NCI-H2196 (cell line): ENCODE measurements at regions not wholly inside any gene's neighbourhood (a gene's known extent, or its start where the extent isn't known, plus 50 kb on each side); places are given as distances from the start of the nearest gene placed in this dataset.

Experiments used
- DNase-seq: peaks from one replicate; lab custom pipeline; 2025; ENCODE audit not compliant: unreplicated experiment; lab: John Stamatoyannopoulos, UW

GRCh38 chr5:13569090-13569715, 375.3 kb downstream of the DNAH5 start:
- DNase-seq: no peak

GRCh38 chr5:13567819-13568218, 376.7 kb downstream of the DNAH5 start:
- DNase-seq: no peak

- DNase-seq: no peak
These were observed 377.6 kb downstream of the DNAH5 start for GRCh38 chr5:13566871-13567339.

GRCh38 chr5:13558408-13558807, 386.1 kb downstream of the DNAH5 start:
- DNase-seq: no peak

- DNase-seq: no peak
These were observed 390.6 kb downstream of the DNAH5 start for GRCh38 chr5:13553896-13554295.

- DNase-seq: no peak
These were observed 392.1 kb downstream of the DNAH5 start for GRCh38 chr5:13552361-13552760.

- no peak for DNase-seq
These were observed 392.8 kb downstream of the DNAH5 start for GRCh38 chr5:13551645-13552044.

GRCh38 chr5:13540168-13540750, 404.2 kb downstream of the DNAH5 start:
- no peak for DNase-seq

- no peak for DNase-seq
These were observed 407.6 kb downstream of the DNAH5 start for GRCh38 chr5:13536933-13537332.

- no peak for DNase-seq
These were observed 410.7 kb downstream of the DNAH5 start for GRCh38 chr5:13533833-13534232.

- DNase-seq: no peak
These were observed 415.2 kb downstream of the DNAH5 start for GRCh38 chr5:13529300-13529699.

GRCh38 chr5:13524936-13525335, 419.6 kb downstream of the DNAH5 start:
- DNase-seq: no peak

GRCh38 chr5:13519131-13519530, 425.4 kb downstream of the DNAH5 start:
- DNase-seq: no peak

- no peak for DNase-seq
These were observed 428.3 kb downstream of the DNAH5 start for GRCh38 chr5:13516195-13516594.

- no peak for DNase-seq
These were observed 433.0 kb downstream of the DNAH5 start for GRCh38 chr5:13511442-13511841.

GRCh38 chr5:13510616-13511015, 433.9 kb downstream of the DNAH5 start:
- DNase-seq: no peak

GRCh38 chr5:13508559-13508958, 435.9 kb downstream of the DNAH5 start:
- no peak for DNase-seq

GRCh38 chr5:13505326-13505725, 439.2 kb downstream of the DNAH5 start:
- no peak for DNase-seq

GRCh38 chr5:13503017-13503416, 441.5 kb downstream of the DNAH5 start:
- no peak for DNase-seq

- no peak for DNase-seq
These were observed 443.3 kb downstream of the DNAH5 start for GRCh38 chr5:13501176-13501575.

- DNase-seq: no peak
These were observed 446.2 kb downstream of the DNAH5 start for GRCh38 chr5:13498279-13498678.

- no peak for DNase-seq
These were observed 456.1 kb downstream of the DNAH5 start for GRCh38 chr5:13488254-13488931.
